ENCODE measurements at regions not wholly inside any gene's neighbourhood (a gene's known extent, or its start where the extent isn't known, plus 50 kb on each side); places are given as distances from the start of the nearest gene placed in this dataset.

- Histone ChIP-seq H3K36me3 (replicated peaks in 1 of 2; ENCODE audit: control insufficient read depth in 1 of 2, insufficient read depth in 2 of 2, low read length in 1 of 2) (no peaks in the 10 kb centered on the region), H2AFZ (ENCODE audit: low read depth) (no peak overlapping the region), H3K4me1 (ENCODE audit: control insufficient read depth in 1 of 2, insufficient read depth in 2 of 2, low read depth in 1 of 2, low read length in 1 of 2) (no peaks in the 10 kb centered on the region; a peak in 1 of 4 replicates), H3K27me3 (ENCODE audit: insufficient read depth) (no peaks in the 10 kb centered on the region), H3F3A (replicated peaks; ENCODE audit: insufficient read depth) (no peaks in the 10 kb centered on the region), H3K9me2 (no peaks in the 10 kb centered on the region), H3K27ac (ENCODE audit: low read depth in 2 of 2, low read length in 1 of 2) (no peak overlapping the region), H3K4me3 (ENCODE audit: low read depth in 2 of 2, low read length in 1 of 2) (no peak overlapping the region), H3K9me3 (no peaks in the 10 kb centered on the region), H4K20me1 (ENCODE audit: insufficient read depth) (no peaks in the 10 kb centered on the region), H3K79me2 (ENCODE audit: insufficient read depth) (no peaks in the 10 kb centered on the region), H3K9ac (no peak overlapping the region), H3K4me2 (no peak overlapping the region)
- TF ChIP-seq GATA2 (CRISPR knock-in tag; IDR thresholded peaks at IDR 0.05) = no peak
- TF ChIP-seq PBX3 (IDR thresholded peaks at IDR 0.05) = no peak
- TF ChIP-seq RAD21 (IDR thresholded peaks at IDR 0.05; ENCODE audit: low read length) = no peak
- no peak for TF ChIP-seq NRF1 (IDR thresholded peaks at IDR 0.05; ENCODE audit: low read depth, low read length)
- TF ChIP-seq RFX5 (IDR thresholded peaks at IDR 0.05; ENCODE audit: low read length) = no peak
- TF ChIP-seq GABPA (IDR thresholded peaks at IDR 0.05; ENCODE audit: low read depth) = no peak
- no peak for TF ChIP-seq ELF1 (IDR thresholded peaks at IDR 0.05)
- no peak for TF ChIP-seq RCOR1 (IDR thresholded peaks at IDR 0.05; ENCODE audit: low read length)
- no peak for TF ChIP-seq SIN3A (IDR thresholded peaks at IDR 0.05; ENCODE audit: borderline replicate concordance, low read depth, low read length)
- TF ChIP-seq MXI1 (IDR thresholded peaks at IDR 0.05; ENCODE audit: low read depth, low read length) = no peak
- no peak for TF ChIP-seq USF1 (IDR thresholded peaks at IDR 0.05; ENCODE audit: borderline replicate concordance, low read depth)
- TF ChIP-seq IRF3 (IDR thresholded peaks at IDR 0.05; ENCODE audit: low read depth, low read length) = no peak
- TF ChIP-seq MEF2A (IDR thresholded peaks at IDR 0.05; ENCODE audit: borderline replicate concordance, low read depth) = no peak
- TF ChIP-seq POLR2AphosphoS5 (IDR thresholded peaks at IDR 0.05; ENCODE audit: low read depth, low read length) = no peak
- no peak for TF ChIP-seq TCF12 (IDR thresholded peaks at IDR 0.05)
- TF ChIP-seq FOXM1 (IDR thresholded peaks at IDR 0.05; ENCODE audit: low read depth) = no peak
- DNase-seq = no peak
- CTCF ChIA-PET = interaction anchor here (4.1 kb wide), 1 partner anchor 17 kb away, joined by 20 read pairs; no protein-coding TSS in a partner anchor
- POLR2A ChIA-PET = no interaction called here
- 66% methylated on average over 3 of the region's 3 CpGs for WGBS (ENCODE audit: low lambda C conversion rate)
Measured at GRCh38 chr13:77459592-77459991, 75.9 kb upstream of the SCEL start.

GRCh38 chr13:77458736-77459135 is 76.8 kb upstream of the SCEL start:
- Histone ChIP-seq H3K36me3 (replicated peaks in 1 of 2; ENCODE audit: control insufficient read depth in 1 of 2, insufficient read depth in 2 of 2, low read length in 1 of 2) (no peaks in the 10 kb centered on the region), H3F3A (replicated peaks; ENCODE audit: insufficient read depth) (no peaks in the 10 kb centered on the region), H3K4me3 (ENCODE audit: low read depth in 2 of 2, low read length in 1 of 2) (no peak overlapping the region), H3K9me3 (no peaks in the 10 kb centered on the region), H3K27ac (ENCODE audit: low read depth in 2 of 2, low read length in 1 of 2) (no peak overlapping the region), H3K9ac (no peak overlapping the region), H3K27me3 (ENCODE audit: insufficient read depth) (no peaks in the 10 kb centered on the region), H3K79me2 (ENCODE audit: insufficient read depth) (no peaks in the 10 kb centered on the region), H4K20me1 (ENCODE audit: insufficient read depth) (no peaks in the 10 kb centered on the region), H3K4me1 (ENCODE audit: control insufficient read depth in 1 of 2, insufficient read depth in 2 of 2, low read depth in 1 of 2, low read length in 1 of 2) (no peaks in the 10 kb centered on the region; a peak in 1 of 4 replicates), H3K4me2 (no peak overlapping the region), H3K9me2 (no peaks in the 10 kb centered on the region), H2AFZ (ENCODE audit: low read depth) (no peak overlapping the region)
- TF ChIP-seq NFIC (IDR thresholded peaks at IDR 0.05; ENCODE audit: borderline replicate concordance) = no peak
- TF ChIP-seq EP300 (IDR thresholded peaks at IDR 0.05; ENCODE audit: borderline replicate concordance in 1 of 2, low read depth in 1 of 2, low read length in 1 of 2) = no peak
- no peak for TF ChIP-seq RAD21 (IDR thresholded peaks at IDR 0.05; ENCODE audit: low read length)
- TF ChIP-seq EZH2phosphoT487 (IDR thresholded peaks at IDR 0.05; ENCODE audit: borderline replicate concordance, low read depth) = no peak
- no peak for TF ChIP-seq TCF12 (IDR thresholded peaks at IDR 0.05)
- TF ChIP-seq IRF3 (IDR thresholded peaks at IDR 0.05; ENCODE audit: low read depth, low read length) = no peak
- no peak for TF ChIP-seq USF1 (IDR thresholded peaks at IDR 0.05; ENCODE audit: borderline replicate concordance, low read depth)
- no peak for TF ChIP-seq FOXJ3 (CRISPR knock-in tag; IDR thresholded peaks at IDR 0.05)
- no peak for TF ChIP-seq JUND (IDR thresholded peaks at IDR 0.05)
- no peak for TF ChIP-seq PBX3 (IDR thresholded peaks at IDR 0.05)
- 52% methylated on average over 1 of the region's 1 CpG for WGBS (ENCODE audit: low lambda C conversion rate)
- CTCF ChIA-PET = interaction anchor here (0.6 to 1.6 kb wide), 4 partner anchors 20 to 466 kb away, joined by 3 read pairs; no protein-coding TSS in a partner anchor
- DNase-seq = no peak
- POLR2A ChIA-PET = no interaction called here
